ENCODE measurements at regions not wholly inside any gene's neighbourhood (a gene's known extent, or its start where the extent isn't known, plus 50 kb on each side); places are given as distances from the start of the nearest gene placed in this dataset.

GRCh38 chr10:44309361-44309760 is 75.5 kb downstream of the CXCL12 start:
- Histone ChIP-seq H3K27me3 (no peaks in the 10 kb centered on the region), H3K9me3 (no peaks in the 10 kb centered on the region), H3K4me1 (peaks cover 6 to 12% (median 8%) of the 10 kb centered on the region in 4 donors), H3K4me3 (no peak overlapping the region), H3K36me3 (no peaks in the 10 kb centered on the region), H3K27ac (no peak overlapping the region)
- TF ChIP-seq CTCF (IDR thresholded peaks at IDR 0.05) = no peak
- no peak for TF ChIP-seq EP300 (IDR thresholded peaks at IDR 0.05)
- TF ChIP-seq POLR2A (IDR thresholded peaks at IDR 0.05) = no peak
- no peak for TF ChIP-seq POLR2AphosphoS5 (IDR thresholded peaks at IDR 0.05)
- no peak for ATAC-seq (ENCODE audit: low FRiP score in 2 of 2)
- 67 to 73% methylated on average over 4 of the region's 4 CpGs for WGBS, 2 donors
- no peak for DNase-seq

- Histone ChIP-seq H3K4me3 (no peak overlapping the region), H3K9me3 (no peaks in the 10 kb centered on the region), H3K27ac (no peak overlapping the region), H3K27me3 (no peaks in the 10 kb centered on the region), H3K4me1 (peaks cover 6 to 12% (median 8%) of the 10 kb centered on the region in 4 donors), H3K36me3 (no peaks in the 10 kb centered on the region)
- 76 to 87% methylated on average over 4 of the region's 4 CpGs for WGBS, 2 donors
- ATAC-seq (ENCODE audit: low FRiP score in 2 of 2) = no peak
- no peak for TF ChIP-seq CTCF (IDR thresholded peaks at IDR 0.05)
- no peak for TF ChIP-seq POLR2A (IDR thresholded peaks at IDR 0.05)
- no peak for TF ChIP-seq EP300 (IDR thresholded peaks at IDR 0.05)
- no peak for TF ChIP-seq POLR2AphosphoS5 (IDR thresholded peaks at IDR 0.05)
- DNase-seq = no peak
Observed at GRCh38 chr10:44308935-44309334, 76.0 kb downstream of the CXCL12 start.

DNA sequence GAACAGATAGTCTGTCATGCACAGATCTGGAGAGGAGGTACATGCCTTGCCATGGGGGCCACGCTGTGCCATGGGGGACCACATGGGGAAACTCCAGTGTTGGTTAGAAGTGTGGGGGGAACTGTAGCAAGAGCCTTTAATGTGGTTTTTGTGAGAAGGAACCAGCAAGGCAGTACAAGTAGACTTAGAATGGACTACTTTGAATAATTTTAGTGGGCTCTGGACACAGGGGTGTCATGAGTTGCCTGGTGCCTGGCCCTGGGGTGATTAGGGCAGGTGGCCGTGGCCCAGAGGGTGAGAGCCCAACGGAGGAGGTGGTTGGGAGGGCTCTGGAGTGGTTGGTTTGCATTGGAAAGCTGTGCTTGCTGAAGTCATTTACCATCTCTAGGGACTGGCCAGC is 77.2 kb downstream of the CXCL12 start:
- H3K36me3 ChIP-seq = no peaks in the 10 kb centered on the region
- no peak overlapping the region for H3K27ac ChIP-seq
- TF ChIP-seq CTCF (IDR thresholded peaks at IDR 0.05) = no peak
- TF ChIP-seq POLR2A (IDR thresholded peaks at IDR 0.05) = no peak
- TF ChIP-seq EP300 (IDR thresholded peaks at IDR 0.05) = no peak
- TF ChIP-seq POLR2AphosphoS5 (IDR thresholded peaks at IDR 0.05) = no peak
- H3K9me3 ChIP-seq = no peaks in the 10 kb centered on the region
- WGBS, 2 donors = 91 to 92% methylated on average over 3 of the region's 3 CpGs
- ATAC-seq (ENCODE audit: low FRiP score in 2 of 2) = no peak
- no peaks in the 10 kb centered on the region for H3K27me3 ChIP-seq
- H3K4me1 ChIP-seq = peaks cover 6 to 12% (median 8%) of the 10 kb centered on the region in 4 donors
- DNase-seq = no peak
- no peak overlapping the region for H3K4me3 ChIP-seq

GRCh38 chr10:44306762-44307161 is 78.1 kb downstream of the CXCL12 start:
- Histone ChIP-seq H3K27ac (no peak overlapping the region), H3K36me3 (no peaks in the 10 kb centered on the region), H3K27me3 (no peaks in the 10 kb centered on the region), H3K4me3 (no peak overlapping the region), H3K4me1 (peaks cover 6 to 12% (median 8%) of the 10 kb centered on the region in 4 donors), H3K9me3 (no peaks in the 10 kb centered on the region)
- no peak for DNase-seq
- no peak for TF ChIP-seq POLR2A (IDR thresholded peaks at IDR 0.05)
- no peak for TF ChIP-seq CTCF (IDR thresholded peaks at IDR 0.05)
- no peak for TF ChIP-seq POLR2AphosphoS5 (IDR thresholded peaks at IDR 0.05)
- no peak for ATAC-seq (ENCODE audit: low FRiP score in 2 of 2)
- WGBS, 2 donors = 72 to 83% methylated on average over 2 of the region's 2 CpGs

DNA sequence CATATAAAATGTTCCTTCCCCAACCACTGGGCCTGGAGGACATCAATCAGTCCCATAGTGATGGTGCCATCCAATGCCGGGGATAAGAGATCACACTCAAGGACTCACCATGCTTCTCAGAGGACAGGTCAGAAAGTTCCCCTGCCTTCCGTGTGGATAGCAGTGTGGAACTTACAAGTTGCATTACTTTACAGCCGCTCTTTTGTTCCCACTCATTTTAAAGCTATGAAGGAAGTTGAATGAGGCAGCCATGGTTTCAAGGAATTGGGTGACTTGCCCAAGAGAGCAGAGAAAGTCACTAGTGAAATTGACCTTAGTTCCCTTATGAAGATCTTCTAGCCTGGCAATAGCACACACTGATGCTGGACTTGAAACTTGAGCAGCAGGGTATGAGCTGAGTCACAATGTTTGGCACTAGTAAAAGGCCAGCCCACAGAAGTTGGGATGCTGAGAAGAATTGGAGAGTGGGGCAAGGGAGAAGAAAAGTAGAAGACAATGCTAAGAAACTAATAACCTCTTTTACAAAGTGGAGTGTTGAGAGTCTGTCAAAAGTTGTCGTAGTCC is 78.7 kb downstream of the CXCL12 start:
- Histone ChIP-seq H3K27me3 (no peaks in the 10 kb centered on the region), H3K36me3 (no peaks in the 10 kb centered on the region), H3K4me1 (peaks cover 5 to 8% (median 6%) of the 10 kb centered on the region in 4 donors), H3K27ac (no peak overlapping the region), H3K4me3 (no peak overlapping the region), H3K9me3 (no peaks in the 10 kb centered on the region)
- no peak for DNase-seq
- no peak for ATAC-seq (ENCODE audit: low FRiP score in 2 of 2)
- TF ChIP-seq POLR2A (IDR thresholded peaks at IDR 0.05) (no peak), POLR2AphosphoS5 (IDR thresholded peaks at IDR 0.05) (no peak), EP300 (IDR thresholded peaks at IDR 0.05) (no peak), CTCF (IDR thresholded peaks at IDR 0.05) (no peak)
- WGBS, 2 donors = 44 to 65% methylated on average over 4 of the region's 4 CpGs
